GM12878 (cell line): ENCODE measurements at regions not wholly inside any gene's neighbourhood (a gene's known extent, or its start where the extent isn't known, plus 50 kb on each side); places are given as distances from the start of the nearest gene placed in this dataset.

Source experiments
- ATAC-seq: fragments of 200-7000 bp; cut with Tn5 transposase; 3 replicates; pipeline ENCODE4 v1.9.1; 2020; ENCODE audit warnings: mild to moderate bottlenecking, moderate library complexity
- BruUV-seq: library from RNA; stranded (reverse); fragments of 400-500 nt; replicated peaks from 2 replicates; lab custom pipeline; 2021; lab: Mats Ljungman, UMichigan
- CTCF ChIA-PET: fragments of 300-600 bp; sonication (Branson Sonifier 250); formaldehyde crosslinking; extraction: SDS; loops from one replicate; lab custom pipeline; 2021; ENCODE audit warnings: inconsistent platforms; lab: Yijun Ruan, JAX
- POLR2A ChIA-PET: fragments of 350-600 bp; formaldehyde crosslinking; extraction: SDS; loops from one replicate; lab custom pipeline; 2021; ENCODE audit warnings: inconsistent platforms; lab: Charles Lee
- RAD21 ChIA-PET: fragments of 300-600 bp; sonication (Branson Sonifier 250); formaldehyde crosslinking; loops from one replicate; lab custom pipeline; 2023; ENCODE audit warnings: antibody characterized with exemption; ENCODE audit not compliant: unreplicated experiment; lab: Charles Lee
- SMC1A ChIA-PET: fragments of 300-600 bp; sonication (Branson Sonifier 250); formaldehyde crosslinking; loops from one replicate; lab custom pipeline; 2023; ENCODE audit not compliant: unreplicated experiment, uncharacterized antibody; lab: Charles Lee
- DNase-seq: peaks from one replicate; pipeline ENCODE4 v3.0.0-alpha.2; 2011; ENCODE audit warnings: low read depth, low spot score
- FAIRE-seq: peaks from 3 replicates; lab custom pipeline; 2011; peaks lifted over from hg19 to GRCh38; lab: Jason Lieb, UNC
- H2AFZ ChIP-seq: 2 replicates; pipeline ENCODE4 v1.6.0; 2011; ENCODE audit warnings: low read depth, low read length, control low read depth; ENCODE audit not compliant: control insufficient read depth
- H3K27ac ChIP-seq: 2 replicates; pipeline ENCODE4 v1.5.1; 2011; ENCODE audit warnings: control low read depth; ENCODE audit not compliant: control insufficient read depth, insufficient read depth
- H3K27me3 ChIP-seq, 2 experiments: replicated peaks in 1 of 2; 2 replicates each; pipeline versions ENCODE4 v1.6.0 to v1.6.1; 2011; ENCODE audit warnings: low read length in 1 of 2; ENCODE audit not compliant: control insufficient read depth in 2 of 2, insufficient read depth in 2 of 2
- H3K36me3 ChIP-seq, 2 experiments: 2 replicates each; pipeline ENCODE4 v1.5.1; 2011; ENCODE audit warnings: low read length in 1 of 2; ENCODE audit not compliant: control insufficient read depth in 2 of 2, insufficient read depth in 2 of 2
- H3K4me1 ChIP-seq: 2 replicates; pipeline ENCODE4 v1.6.1; 2011; ENCODE audit warnings: mild to moderate bottlenecking, low read length, moderate library complexity, mixed read lengths; ENCODE audit not compliant: control insufficient read depth, insufficient read depth
- H3K4me2 ChIP-seq: 2 replicates; pipeline ENCODE4 v1.6.0; 2011; ENCODE audit warnings: control low read depth; ENCODE audit not compliant: control insufficient read depth, insufficient read depth
- H3K4me3 ChIP-seq: fragments of 200-600 bp; sonication (generic); 2 replicates; pipeline ENCODE4 v1.5.1; 2016
- H3K79me2 ChIP-seq: 2 replicates; pipeline ENCODE4 v1.6.0; 2011; ENCODE audit warnings: low read length; ENCODE audit not compliant: control insufficient read depth, insufficient read depth
- H3K9ac ChIP-seq: 2 replicates; pipeline ENCODE4 v1.8.0; 2011; ENCODE audit warnings: low read length, control low read depth, mixed read lengths; ENCODE audit not compliant: control insufficient read depth, insufficient read depth
- H3K9me3 ChIP-seq: replicated peaks from 3 replicates; pipeline ENCODE4 v1.5.1; 2011; ENCODE audit warnings: mild to moderate bottlenecking, low read length; ENCODE audit not compliant: control insufficient read depth, insufficient read depth
- H4K20me1 ChIP-seq: 2 replicates; pipeline ENCODE4 v1.6.0; 2011; ENCODE audit not compliant: control insufficient read depth, insufficient read depth
- ATF2 ChIP-seq: IDR thresholded peaks from 2 replicates; pipeline ENCODE4 v1.6.1; 2012; ENCODE audit warnings: low read length, inconsistent platforms
- BHLHE40 ChIP-seq, 2 experiments: fragments of 450-650 bp in 1 of 2; IDR thresholded peaks; 2 replicates each; pipeline ENCODE4 v1.6.1; 2011 to 2017; ENCODE audit warnings: low read depth in 2 of 2, borderline replicate concordance in 1 of 2, improper control_type of control experiment in 1 of 2, low read length in 1 of 2, mild to moderate bottlenecking in 1 of 2
- DPF2 ChIP-seq: fragments of 450-650 bp; IDR thresholded peaks from 2 replicates; pipeline ENCODE4 v1.6.1; 2017; ENCODE audit warnings: mild to moderate bottlenecking
- MEF2A ChIP-seq: IDR thresholded peaks from 2 replicates; pipeline ENCODE4 v1.6.1; 2011; ENCODE audit warnings: low read depth, mild to moderate bottlenecking, low read length, moderate library complexity; ENCODE audit not compliant: insufficient read depth
- RB1 ChIP-seq: fragments of 450-650 bp; formaldehyde crosslinking; IDR thresholded peaks from 2 replicates; pipeline ENCODE4 v1.6.1; 2017; ENCODE audit warnings: mild to moderate bottlenecking, borderline replicate concordance
- RCOR1 ChIP-seq: conservative IDR thresholded peaks from 2 replicates; pipeline ENCODE4 v1.6.1; 2012; ENCODE audit warnings: low read depth, low read length, improper control_type of control experiment
- RELA ChIP-seq: fragments of 450-650 bp; IDR thresholded peaks from 2 replicates; pipeline ENCODE4 v1.8.0; 2014; ENCODE audit warnings: borderline replicate concordance; ENCODE audit not compliant: partially characterized antibody
- SP1 ChIP-seq: IDR thresholded peaks from one replicate; pipeline ENCODE4 v1.6.1; 2011; ENCODE audit warnings: low read depth, low read length
- ZBTB40 ChIP-seq: fragments of 450-650 bp; IDR thresholded peaks from 2 replicates; pipeline ENCODE4 v1.6.1; 2016; ENCODE audit warnings: mild to moderate bottlenecking, moderate library complexity, borderline replicate concordance
- ZNF622 ChIP-seq: fragments of 450-650 bp; IDR thresholded peaks from 2 replicates; pipeline ENCODE4 v1.6.1; 2017; ENCODE audit warnings: mild to moderate bottlenecking, inconsistent platforms
- WGBS: methylation state at CpG from one replicate; pipeline ENCODE4 v1.1.6; 2016; ENCODE audit warnings: low lambda C conversion rate; ENCODE audit not compliant: insufficient replicate concordance, insufficient coverage; ENCODE audit errors: missing lambda C conversion rate; 5-methylcytosine and 5-hydroxymethylcytosine counted together
- in situ Hi-C: fragments of 300-500 bp; cut with MboI; formaldehyde crosslinking; loops from 9 replicates; pipeline ENCODE4 v1.14.3; 2018; ENCODE audit warnings: mixed read lengths
- intact Hi-C: fragments of 100-400 bp; cut with micrococcal nuclease; formaldehyde crosslinking; loops from one replicate; pipeline ENCODE4 v1.14.2; 2022; ENCODE audit not compliant: unreplicated experiment

GRCh38 chr11:4195909-4196308 is 101.3 kb downstream of the RRM1 start:
- Histone ChIP-seq H3K4me2 (no peak overlapping the region), H4K20me1 (no peaks in the 10 kb centered on the region), H2AFZ (no peak overlapping the region), H3K27ac (no peak overlapping the region), H3K9me3 (no peaks in the 10 kb centered on the region), H3K4me1 (no peaks in the 10 kb centered on the region), H3K27me3 (no peaks in the 10 kb centered on the region), H3K9ac (no peak overlapping the region)
- WGBS, result 20% methylated on average over 2 of the region's 2 CpGs
- in situ Hi-C loops, result no loop called here
- BruUV-seq, result no TSS peak
- TF ChIP-seq MEF2A, result no peak
- TF ChIP-seq BHLHE40 (IDR thresholded peaks at IDR 0.05; ENCODE audit: borderline replicate concordance in 1 of 2, low read depth in 2 of 2, low read length in 1 of 2), result no peak
- no peak for TF ChIP-seq RCOR1
- TF ChIP-seq ZNF622, result no peak
- no peak for TF ChIP-seq RB1
- TF ChIP-seq SP1, result no peak
- no peak for TF ChIP-seq ZBTB40
- TF ChIP-seq RELA, result no peak
- no peak for TF ChIP-seq DPF2
- no peak for TF ChIP-seq ATF2
- TF ChIP-seq, all 136 proteins: peak for 0
- Histone ChIP-seq H3K36me3 (no peaks in the 10 kb centered on the region), H3K79me2 (no peaks in the 10 kb centered on the region), H3K4me3 (no peak overlapping the region)
- ATAC-seq (no peak), DNase-seq (no peak), FAIRE-seq (no peak)
- ChIA-PET RAD21 (no interaction called here), CTCF (no interaction called here), SMC1A (no interaction called here), POLR2A (no interaction called here)
- intact Hi-C loops, result no loop called here
